Right lobe of liver (tissue), 6 donors: ENCODE measurements at regions not wholly inside any gene's neighbourhood (a gene's known extent, or its start where the extent isn't known, plus 50 kb on each side); places are given as distances from the start of the nearest gene placed in this dataset.

Experiments
- ATAC-seq, 4 donors: fragments of 200-7000 bp; cut with Tn5 transposase; one replicate each; pipeline ENCODE4 v1.9.1; 2020; ENCODE audit warnings: mild to moderate bottlenecking in 4 of 4, moderate library complexity in 4 of 4
- DNase-seq, 3 donors: peaks; one replicate each; pipeline ENCODE4 v3.0.0-alpha.2; 2020
- H3K27ac ChIP-seq, 3 donors: fragments of 200-600 bp; one replicate each; pipeline ENCODE4 v1.8.0; 2022
- H3K27me3 ChIP-seq, 2 donors: fragments of 200-600 bp; one replicate each; pipeline ENCODE4 v1.8.0; 2022
- H3K36me3 ChIP-seq, 4 donors: fragments of 200-600 bp; sonication (generic) in 1 of 4; one replicate each; pipeline versions ENCODE4 v1.5.1 to v1.8.0; 2017 to 2022; ENCODE audit warnings: control low read depth in 1 of 4
- H3K4me1 ChIP-seq, 4 donors: fragments of 200-600 bp; sonication (generic) in 1 of 4; one replicate each; pipeline versions ENCODE4 v1.5.1 to v1.8.0; 2017 to 2022; ENCODE audit warnings: control low read depth in 1 of 4
- H3K4me3 ChIP-seq, 3 donors: fragments of 200-600 bp; one replicate each; pipeline ENCODE4 v1.8.0; 2022
- H3K9me3 ChIP-seq, 4 donors: fragments of 200-600 bp; sonication (generic) in 1 of 4; one replicate each; pipeline versions ENCODE4 v1.5.1 to v1.8.0; 2017 to 2022; ENCODE audit warnings: control low read depth in 1 of 4
- POLR2A ChIP-seq: fragments of 450-650 bp; IDR thresholded peaks from one replicate; pipeline ENCODE4 v1.6.1; 2017; ENCODE audit warnings: antibody characterized with exemption, mild to moderate bottlenecking
- WGBS: methylation state at CpG from one replicate; pipeline ENCODE4 v1.1.6; 2018; ENCODE audit warnings: low coverage, low lambda C conversion rate; ENCODE audit not compliant: insufficient coverage; ENCODE audit errors: missing lambda C conversion rate; 5-methylcytosine and 5-hydroxymethylcytosine counted together
- intact Hi-C, 2 donors: fragments of 100-400 bp; cut with DNase I; formaldehyde crosslinking; loops; one replicate each; pipeline versions ENCODE4 v1.11.2 to v1.14.1; 2022
- TF ChIP-seq, protein P1 (sequence below), 4 donors: fragments of 200-600 bp in 3 of 4; fragments of 450-650 bp in 1 of 4; IDR thresholded peaks; one replicate each; pipeline versions ENCODE4 v1.5.1 to v1.8.0; 2016 to 2022; ENCODE audit warnings: antibody characterized with exemption in 4 of 4, mild to moderate bottlenecking in 2 of 4
- donor health status: DM: no; HTN: yes; CAD: no.
- donor health status: DM: no; HTN: no; CAD: no.
- donor health status: DM: no; HTN: no; CAD: no.
- donor health status: DM: no; HTN: yes; CAD: no.
- donor health status: DM: no; HTN: yes; CAD: no.

DNA sequence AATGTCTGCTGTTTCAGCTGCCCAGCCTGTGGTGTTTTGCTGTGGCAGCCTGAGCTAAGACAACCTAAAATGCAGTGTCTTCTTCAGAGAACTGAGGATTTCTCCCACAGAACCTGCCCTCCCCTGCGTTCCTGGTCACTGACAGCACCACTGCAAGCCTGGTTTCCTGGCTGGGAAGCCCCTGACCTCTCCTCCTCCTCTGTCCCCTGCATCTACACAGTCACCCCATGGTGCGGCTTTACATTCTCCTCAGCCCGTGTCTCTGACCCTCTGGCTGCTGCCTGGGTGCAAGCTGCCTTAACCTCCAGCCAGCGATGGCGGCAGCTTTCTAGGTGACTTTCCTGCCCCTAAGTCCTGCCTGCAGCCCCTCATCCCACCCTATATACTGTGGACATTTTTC, 337.3 kb upstream of the ZNF32 start:
- DNase-seq (no peak), ATAC-seq (no peak)
- TF ChIP-seq, protein P1, sequence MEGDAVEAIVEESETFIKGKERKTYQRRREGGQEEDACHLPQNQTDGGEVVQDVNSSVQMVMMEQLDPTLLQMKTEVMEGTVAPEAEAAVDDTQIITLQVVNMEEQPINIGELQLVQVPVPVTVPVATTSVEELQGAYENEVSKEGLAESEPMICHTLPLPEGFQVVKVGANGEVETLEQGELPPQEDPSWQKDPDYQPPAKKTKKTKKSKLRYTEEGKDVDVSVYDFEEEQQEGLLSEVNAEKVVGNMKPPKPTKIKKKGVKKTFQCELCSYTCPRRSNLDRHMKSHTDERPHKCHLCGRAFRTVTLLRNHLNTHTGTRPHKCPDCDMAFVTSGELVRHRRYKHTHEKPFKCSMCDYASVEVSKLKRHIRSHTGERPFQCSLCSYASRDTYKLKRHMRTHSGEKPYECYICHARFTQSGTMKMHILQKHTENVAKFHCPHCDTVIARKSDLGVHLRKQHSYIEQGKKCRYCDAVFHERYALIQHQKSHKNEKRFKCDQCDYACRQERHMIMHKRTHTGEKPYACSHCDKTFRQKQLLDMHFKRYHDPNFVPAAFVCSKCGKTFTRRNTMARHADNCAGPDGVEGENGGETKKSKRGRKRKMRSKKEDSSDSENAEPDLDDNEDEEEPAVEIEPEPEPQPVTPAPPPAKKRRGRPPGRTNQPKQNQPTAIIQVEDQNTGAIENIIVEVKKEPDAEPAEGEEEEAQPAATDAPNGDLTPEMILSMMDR (IDR thresholded peaks at IDR 0.05) = no peak
- TF ChIP-seq POLR2A = no peak
- WGBS = 89% methylated on average over 3 of the region's 5 CpGs
- Histone ChIP-seq H3K9me3 (no peaks in the 10 kb centered on the region), H3K36me3 (no peaks in the 10 kb centered on the region), H3K27me3 (no peaks in the 10 kb centered on the region), H3K4me1 (no peaks in the 10 kb centered on the region), H3K4me3 (no peak overlapping the region), H3K27ac (no peak overlapping the region)
- intact Hi-C loops = no loop called here

DNA sequence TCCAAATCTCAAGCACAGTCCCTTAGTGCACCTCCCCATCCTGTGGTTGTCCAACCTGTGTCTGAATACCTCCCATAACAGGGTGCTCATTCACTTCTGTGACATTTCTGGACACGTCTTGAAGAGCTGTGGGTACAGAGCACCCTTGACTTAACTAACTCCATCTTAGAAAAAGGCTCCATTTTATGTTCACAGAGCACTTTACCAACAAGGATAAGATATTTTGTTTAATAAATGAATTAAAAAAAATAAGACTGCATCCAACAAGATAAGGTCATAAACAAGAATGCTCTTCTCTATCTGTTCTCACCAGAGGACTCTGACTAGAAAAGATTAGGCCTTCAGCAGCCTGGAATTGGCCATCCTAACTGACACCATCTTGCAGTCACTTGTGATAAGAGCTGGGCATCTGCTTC, 335.2 kb upstream of the ZNF32 start:
- intact Hi-C loops = no loop called here
- no peak overlapping the region for H3K27ac ChIP-seq
- H3K27me3 ChIP-seq = no peaks in the 10 kb centered on the region
- no peak overlapping the region for H3K4me3 ChIP-seq
- no peaks in the 10 kb centered on the region for H3K4me1 ChIP-seq
- ATAC-seq (no peak), DNase-seq (no peak)
- no peaks in the 10 kb centered on the region for H3K9me3 ChIP-seq
- 58% methylated on average over 1 of the region's 1 CpG for WGBS
- no peaks in the 10 kb centered on the region for H3K36me3 ChIP-seq
- TF ChIP-seq, protein P1 (IDR thresholded peaks at IDR 0.05) = no peak
- TF ChIP-seq POLR2A = no peak

DNA sequence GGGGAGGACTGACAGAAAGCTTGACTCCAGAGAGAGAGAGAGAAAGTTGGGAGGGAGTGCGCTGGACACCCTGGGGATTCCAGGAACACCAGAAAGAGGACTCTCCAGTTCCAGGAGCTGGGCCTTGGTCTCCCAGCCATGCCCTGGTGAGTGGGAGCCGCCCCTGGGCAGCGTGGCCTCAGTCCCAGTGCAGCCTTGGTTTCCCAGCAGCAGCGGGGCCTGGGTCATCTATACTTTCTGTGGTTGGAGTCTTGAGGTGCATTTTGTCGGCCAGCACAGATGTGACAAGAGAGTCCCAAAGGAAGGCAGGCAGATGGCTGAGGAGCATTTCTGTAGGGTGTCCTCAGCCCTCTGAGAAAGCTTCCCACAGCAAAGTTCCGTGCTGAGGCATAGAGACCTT, 334.7 kb upstream of the ZNF32 start:
- ATAC-seq = peak in 1 of 4 donors; percentile 23
- DNase-seq = no peak
- H3K27me3 ChIP-seq = no peaks in the 10 kb centered on the region
- H3K4me1 ChIP-seq = no peaks in the 10 kb centered on the region
- no peak for TF ChIP-seq POLR2A
- TF ChIP-seq, protein P1 (IDR thresholded peaks at IDR 0.05) = no peak
- no peak overlapping the region for H3K4me3 ChIP-seq
- 100% methylated on average over 1 of the region's 6 CpGs for WGBS
- no peaks in the 10 kb centered on the region for H3K9me3 ChIP-seq
- no peaks in the 10 kb centered on the region for H3K36me3 ChIP-seq
- no peak overlapping the region for H3K27ac ChIP-seq
- intact Hi-C loops = no loop called here

DNA sequence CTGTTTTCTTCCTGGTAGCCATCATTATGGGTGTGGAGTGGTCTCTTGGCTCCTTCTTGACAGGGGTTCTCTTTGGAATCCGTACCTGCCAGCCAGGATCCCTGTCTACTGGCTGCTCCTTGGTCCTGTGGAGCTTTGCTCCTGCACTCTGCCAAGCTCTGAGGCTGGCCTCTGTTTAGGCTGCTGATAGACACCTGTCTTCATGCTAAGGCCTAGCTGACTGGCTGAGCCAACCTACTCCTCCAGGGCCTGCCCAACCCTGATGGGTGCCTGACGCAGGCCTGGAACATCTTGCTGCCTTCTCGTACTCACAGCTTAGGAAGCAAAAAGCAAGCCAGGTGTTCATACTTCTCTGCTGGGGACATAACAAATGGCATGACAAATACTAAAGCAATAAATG, 333.6 kb upstream of the ZNF32 start:
- DNase-seq = no peak
- H3K36me3 ChIP-seq = no peaks in the 10 kb centered on the region
- intact Hi-C loops = no loop called here
- ATAC-seq = no peak
- WGBS = 73% methylated on average over 2 of the region's 3 CpGs
- TF ChIP-seq, protein P1 (IDR thresholded peaks at IDR 0.05) = no peak
- H3K4me3 ChIP-seq = no peak overlapping the region
- H3K4me1 ChIP-seq = no peaks in the 10 kb centered on the region
- H3K27me3 ChIP-seq = no peaks in the 10 kb centered on the region
- no peak overlapping the region for H3K27ac ChIP-seq
- no peaks in the 10 kb centered on the region for H3K9me3 ChIP-seq

DNA sequence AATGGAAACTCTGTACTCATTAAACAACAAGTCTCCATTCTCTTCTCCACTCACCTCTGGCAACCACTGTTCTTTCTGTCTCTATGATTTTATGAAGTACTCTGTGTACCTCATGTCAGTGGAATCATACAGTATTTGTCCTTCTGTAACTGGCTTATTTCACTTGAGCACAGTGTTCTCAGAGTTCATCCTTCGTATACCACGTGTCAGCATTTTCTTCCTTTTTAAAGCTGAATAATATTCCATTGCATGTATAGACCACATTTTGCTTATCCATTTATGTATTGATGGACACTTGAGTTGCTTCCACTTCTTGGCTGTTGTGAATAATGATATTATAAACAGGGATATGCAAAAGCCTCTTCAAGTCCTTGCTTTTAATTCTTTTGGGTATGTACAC, 333.0 kb upstream of the ZNF32 start:
- Histone ChIP-seq H3K36me3 (no peaks in the 10 kb centered on the region), H3K4me1 (no peaks in the 10 kb centered on the region), H3K9me3 (no peaks in the 10 kb centered on the region), H3K27me3 (no peaks in the 10 kb centered on the region), H3K27ac (no peak overlapping the region), H3K4me3 (no peak overlapping the region)
- WGBS = 50% methylated on average over 2 of the region's 2 CpGs
- no peak for ATAC-seq
- intact Hi-C loops = no loop called here
- DNase-seq = no peak
- no peak for TF ChIP-seq POLR2A
- TF ChIP-seq, protein P1 (IDR thresholded peaks at IDR 0.05) = no peak
